ENCODE measurements at regions not wholly inside any gene's neighbourhood (a gene's known extent, or its start where the extent isn't known, plus 50 kb on each side); places are given as distances from the start of the nearest gene placed in this dataset.

DNA sequence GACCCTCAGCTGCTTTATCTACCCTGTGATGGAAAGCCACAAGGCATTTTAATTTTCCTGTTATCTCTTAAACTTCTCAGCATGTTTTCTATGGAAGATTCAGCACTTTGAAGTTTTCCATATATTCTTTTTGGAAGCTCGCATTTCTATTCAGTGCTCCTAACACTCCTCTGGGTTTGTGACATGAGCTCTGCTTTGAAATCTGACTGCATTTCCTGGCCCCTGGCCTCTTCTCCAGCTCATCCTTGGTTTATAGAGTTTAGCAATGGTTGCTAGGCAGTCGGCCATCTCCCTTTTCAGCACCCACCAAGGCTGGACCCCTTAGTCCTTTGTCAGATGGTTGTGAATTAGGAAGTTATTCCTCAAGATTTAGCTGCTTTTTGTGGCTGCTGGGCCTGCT, 150.6 kb downstream of the KCNA5 start:
- Histone ChIP-seq H3K4me3 (ENCODE audit: low read length) (no peak overlapping the region), H3K4me1 (ENCODE audit: control insufficient read depth, insufficient read depth, low read length) (no peaks in the 10 kb centered on the region), H3K36me3 (ENCODE audit: control insufficient read depth, insufficient read depth, low read length) (no peaks in the 10 kb centered on the region), H3K27ac (ENCODE audit: low read length) (no peak overlapping the region), H3K27me3 (ENCODE audit: control insufficient read depth, insufficient read depth, low read length) (no peaks in the 10 kb centered on the region), H3K9me3 (ENCODE audit: control insufficient read depth, insufficient read depth, low read length) (no peaks in the 10 kb centered on the region)
- DNase-seq (ENCODE audit: low read depth, low spot score) = no peak
- no CpG with 5 or more reads among the region's 2 CpGs for WGBS (ENCODE audit: insufficient coverage, insufficient read length)

DNA sequence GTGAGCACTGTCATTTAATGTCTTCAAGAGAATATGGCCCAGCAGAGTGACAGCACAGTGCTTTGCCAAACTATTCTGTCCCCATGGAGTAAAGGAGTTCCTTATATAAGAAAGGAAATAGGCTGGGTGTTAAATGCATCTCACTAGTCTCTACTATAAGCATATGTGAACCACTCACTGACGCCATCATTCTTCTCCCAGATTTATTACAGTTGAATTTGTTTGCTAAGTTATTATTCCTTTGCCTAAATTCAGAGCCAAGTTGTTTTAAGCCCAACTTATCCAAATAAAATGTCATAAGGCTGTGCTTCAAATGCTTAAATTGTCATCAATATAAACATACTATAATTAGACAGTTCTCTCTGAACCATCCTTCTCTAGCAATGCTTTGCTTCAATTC, 151.6 kb downstream of the KCNA5 start:
- no peak overlapping the region for H3K27ac ChIP-seq (ENCODE audit: low read length)
- no peaks in the 10 kb centered on the region for H3K27me3 ChIP-seq (ENCODE audit: control insufficient read depth, insufficient read depth, low read length)
- H3K9me3 ChIP-seq (ENCODE audit: control insufficient read depth, insufficient read depth, low read length) = no peaks in the 10 kb centered on the region
- no peak for DNase-seq (ENCODE audit: low read depth, low spot score)
- no peak overlapping the region for H3K4me3 ChIP-seq (ENCODE audit: low read length)
- no peaks in the 10 kb centered on the region for H3K4me1 ChIP-seq (ENCODE audit: control insufficient read depth, insufficient read depth, low read length)
- H3K36me3 ChIP-seq (ENCODE audit: control insufficient read depth, insufficient read depth, low read length) = no peaks in the 10 kb centered on the region
- WGBS (ENCODE audit: insufficient coverage, insufficient read length) = no CpG with 5 or more reads among the region's 1 CpG

DNA sequence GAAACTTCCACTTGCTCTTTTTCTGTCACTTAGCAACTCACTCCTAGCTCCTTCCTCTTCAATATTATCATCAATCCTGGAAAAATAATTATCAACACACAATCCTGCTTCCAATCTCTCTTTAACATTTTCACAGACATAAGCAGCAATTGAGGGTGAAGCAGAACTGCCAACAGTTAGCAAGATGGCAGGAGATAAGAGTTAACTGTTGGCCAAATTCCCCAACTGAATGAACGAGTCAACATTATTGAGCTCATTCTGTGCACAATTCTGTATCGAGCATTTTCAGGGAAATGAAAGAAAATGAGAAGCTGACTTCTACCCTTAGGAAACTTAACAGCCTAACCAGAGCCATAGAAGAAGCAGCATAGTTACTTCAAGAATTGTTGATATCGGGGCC, 152.0 kb downstream of the KCNA5 start:
- Histone ChIP-seq H3K9me3 (ENCODE audit: control insufficient read depth, insufficient read depth, low read length) (no peaks in the 10 kb centered on the region), H3K27me3 (ENCODE audit: control insufficient read depth, insufficient read depth, low read length) (no peaks in the 10 kb centered on the region), H3K4me1 (ENCODE audit: control insufficient read depth, insufficient read depth, low read length) (no peaks in the 10 kb centered on the region), H3K27ac (ENCODE audit: low read length) (no peak overlapping the region), H3K36me3 (ENCODE audit: control insufficient read depth, insufficient read depth, low read length) (no peaks in the 10 kb centered on the region), H3K4me3 (ENCODE audit: low read length) (no peak overlapping the region)
- no CpG with 5 or more reads among the region's 3 CpGs for WGBS (ENCODE audit: insufficient coverage, insufficient read length)
- DNase-seq (ENCODE audit: low read depth, low spot score) = no peak

DNA sequence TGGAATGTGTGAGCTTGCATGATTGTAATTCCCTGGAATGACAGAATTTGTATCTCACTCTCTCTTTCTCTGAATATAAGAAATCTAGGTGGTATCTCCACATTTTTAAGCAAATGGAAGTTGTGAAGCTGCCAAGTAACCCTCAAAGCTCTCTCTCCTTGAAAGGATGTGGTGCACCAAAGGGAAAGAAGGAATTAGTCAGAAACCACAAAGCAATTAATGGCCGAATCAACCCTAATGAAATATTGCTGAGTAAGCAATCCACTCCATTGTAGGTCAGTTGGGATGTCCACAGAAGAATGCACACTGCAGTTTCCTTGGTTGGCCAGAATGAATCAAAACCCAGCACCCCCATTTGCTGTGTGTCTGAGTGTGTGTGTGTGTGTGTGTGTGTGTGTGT, 153.5 kb downstream of the KCNA5 start:
- Histone ChIP-seq H3K4me1 (ENCODE audit: control insufficient read depth, insufficient read depth, low read length) (peaks cover 2% of the 10 kb centered on the region; the same call in 1 of the 2 replicates), H3K27me3 (ENCODE audit: control insufficient read depth, insufficient read depth, low read length) (no peaks in the 10 kb centered on the region), H3K9me3 (ENCODE audit: control insufficient read depth, insufficient read depth, low read length) (no peaks in the 10 kb centered on the region), H3K4me3 (ENCODE audit: low read length) (no peak overlapping the region), H3K36me3 (ENCODE audit: control insufficient read depth, insufficient read depth, low read length) (no peaks in the 10 kb centered on the region), H3K27ac (ENCODE audit: low read length) (no peak overlapping the region)
- no peak for DNase-seq (ENCODE audit: low read depth, low spot score)
- no CpG with 5 or more reads among the region's 1 CpG for WGBS (ENCODE audit: insufficient coverage, insufficient read length)

DNA sequence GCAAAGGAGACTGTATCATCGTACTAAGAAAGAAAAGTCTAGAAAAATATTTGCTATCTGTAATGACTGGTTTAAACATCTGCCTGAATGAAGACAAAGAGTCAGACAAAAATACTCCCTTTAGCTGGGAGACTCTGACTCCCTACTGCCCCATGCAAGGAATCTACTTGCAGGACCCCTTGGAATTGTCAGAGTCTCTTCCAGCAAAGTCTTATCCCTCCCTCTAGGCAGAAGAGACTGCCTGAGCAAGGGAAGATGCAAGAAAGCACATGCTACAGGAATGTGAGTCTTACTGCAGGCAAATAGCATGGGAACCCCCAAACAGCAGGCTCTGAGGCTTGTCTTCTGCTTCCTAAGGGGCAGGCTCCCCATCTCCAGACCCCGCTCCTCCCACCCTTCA, 154.0 kb downstream of the KCNA5 start:
- H3K27me3 ChIP-seq (ENCODE audit: control insufficient read depth, insufficient read depth, low read length) = no peaks in the 10 kb centered on the region
- no peaks in the 10 kb centered on the region for H3K36me3 ChIP-seq (ENCODE audit: control insufficient read depth, insufficient read depth, low read length)
- H3K9me3 ChIP-seq (ENCODE audit: control insufficient read depth, insufficient read depth, low read length) = no peaks in the 10 kb centered on the region
- DNase-seq (ENCODE audit: low read depth, low spot score) = no peak
- no CpG with 5 or more reads among the region's 2 CpGs for WGBS (ENCODE audit: insufficient coverage, insufficient read length)
- H3K4me3 ChIP-seq (ENCODE audit: low read length) = no peak overlapping the region
- no peak overlapping the region for H3K27ac ChIP-seq (ENCODE audit: low read length)
- peaks cover 2% of the 10 kb centered on the region; the same call in 1 of the 2 replicates for H3K4me1 ChIP-seq (ENCODE audit: control insufficient read depth, insufficient read depth, low read length)

DNA sequence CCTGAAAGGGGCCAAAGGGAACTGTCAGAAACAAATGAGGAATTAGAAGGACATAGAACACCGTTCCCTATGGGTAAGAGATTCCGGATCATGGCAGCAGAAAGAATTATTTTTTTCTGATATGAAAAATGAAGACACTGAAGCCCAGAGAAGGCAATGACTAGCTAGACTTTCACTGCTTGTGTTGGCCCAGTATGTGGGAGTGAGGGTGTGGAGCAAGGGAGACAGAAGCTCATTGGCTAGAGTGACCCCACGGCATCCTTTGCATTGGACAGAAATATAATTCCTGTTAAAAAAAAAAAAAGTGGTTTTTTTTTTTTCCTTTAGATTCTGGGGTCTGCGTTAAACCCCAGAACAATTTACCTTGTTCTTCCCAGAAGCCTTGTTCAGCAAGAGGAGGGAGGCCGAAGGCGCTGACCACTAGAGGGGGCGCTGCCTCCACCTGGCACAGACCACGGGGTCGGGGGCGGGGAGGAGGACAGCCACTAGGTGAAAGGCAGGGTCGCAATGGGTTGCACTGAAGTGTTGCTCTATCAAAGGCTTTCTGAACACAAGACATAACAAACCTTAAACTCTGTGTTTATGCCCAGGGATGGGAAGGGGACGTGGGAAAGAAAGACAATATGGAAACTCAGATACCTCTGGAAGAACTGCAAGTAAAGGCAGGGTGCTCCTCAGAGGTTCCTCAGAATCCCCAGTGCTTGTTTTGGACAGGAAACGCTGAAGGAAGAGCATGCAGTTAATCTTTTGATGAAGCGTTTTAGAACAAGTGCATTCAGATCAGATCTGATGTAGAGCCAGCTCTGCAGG, 156.8 kb downstream of the KCNA5 start:
- no CpG with 5 or more reads among the region's 14 CpGs for WGBS (ENCODE audit: insufficient coverage, insufficient read length)
- H3K4me1 ChIP-seq (ENCODE audit: control insufficient read depth, insufficient read depth, low read length) = peaks cover 2% of the 10 kb centered on the region; the same call in 1 of the 2 replicates
- H3K36me3 ChIP-seq (ENCODE audit: control insufficient read depth, insufficient read depth, low read length) = no peaks in the 10 kb centered on the region
- no peaks in the 10 kb centered on the region for H3K9me3 ChIP-seq (ENCODE audit: control insufficient read depth, insufficient read depth, low read length)
- H3K27me3 ChIP-seq (ENCODE audit: control insufficient read depth, insufficient read depth, low read length) = no peaks in the 10 kb centered on the region
- DNase-seq (ENCODE audit: low read depth, low spot score) = peak; percentile 57
- no peak overlapping the region for H3K4me3 ChIP-seq (ENCODE audit: low read length)
- H3K27ac ChIP-seq (ENCODE audit: low read length) = no peak overlapping the region

DNA sequence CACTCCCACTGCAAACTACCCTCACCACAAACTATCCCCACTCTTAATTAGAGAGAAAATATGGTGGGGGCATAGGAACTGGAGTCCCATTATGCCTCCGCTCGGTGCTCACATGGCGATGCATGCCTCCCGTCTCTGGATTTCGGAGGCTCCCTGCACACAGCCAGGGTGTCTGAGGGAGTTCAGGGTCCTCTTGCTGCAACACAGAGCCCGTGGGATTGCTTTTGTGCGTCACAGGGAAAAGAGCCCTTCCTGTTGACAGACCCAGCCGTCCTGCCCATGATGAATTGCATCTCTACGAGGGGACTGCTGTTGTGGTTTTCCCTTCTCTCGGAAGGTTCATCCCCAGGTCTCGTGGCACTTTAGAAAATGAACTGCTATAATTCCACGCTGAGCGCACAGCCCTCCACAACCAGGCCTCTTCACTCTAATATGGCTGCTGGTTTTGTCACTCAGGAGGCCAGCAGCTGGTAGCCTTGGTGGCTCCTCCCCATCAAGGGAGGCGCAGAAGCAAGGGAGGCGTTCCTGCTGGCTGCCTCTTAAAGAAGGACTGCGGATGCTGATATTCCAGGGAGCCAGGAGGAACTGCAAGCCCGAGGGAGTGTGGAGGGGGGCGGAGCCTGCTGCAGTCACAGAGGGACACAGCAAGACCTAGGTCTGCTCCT, 158.0 kb downstream of the KCNA5 start:
- DNase-seq (ENCODE audit: low read depth, low spot score) = no peak
- Histone ChIP-seq H3K36me3 (ENCODE audit: control insufficient read depth, insufficient read depth, low read length) (no peaks in the 10 kb centered on the region), H3K27me3 (ENCODE audit: control insufficient read depth, insufficient read depth, low read length) (no peaks in the 10 kb centered on the region), H3K9me3 (ENCODE audit: control insufficient read depth, insufficient read depth, low read length) (no peaks in the 10 kb centered on the region), H3K27ac (ENCODE audit: low read length) (no peak overlapping the region), H3K4me3 (ENCODE audit: low read length) (no peak overlapping the region), H3K4me1 (ENCODE audit: control insufficient read depth, insufficient read depth, low read length) (peaks cover 2% of the 10 kb centered on the region; the same call in 1 of the 2 replicates)
- WGBS (ENCODE audit: insufficient coverage, insufficient read length) = no CpG with 5 or more reads among the region's 18 CpGs

DNA sequence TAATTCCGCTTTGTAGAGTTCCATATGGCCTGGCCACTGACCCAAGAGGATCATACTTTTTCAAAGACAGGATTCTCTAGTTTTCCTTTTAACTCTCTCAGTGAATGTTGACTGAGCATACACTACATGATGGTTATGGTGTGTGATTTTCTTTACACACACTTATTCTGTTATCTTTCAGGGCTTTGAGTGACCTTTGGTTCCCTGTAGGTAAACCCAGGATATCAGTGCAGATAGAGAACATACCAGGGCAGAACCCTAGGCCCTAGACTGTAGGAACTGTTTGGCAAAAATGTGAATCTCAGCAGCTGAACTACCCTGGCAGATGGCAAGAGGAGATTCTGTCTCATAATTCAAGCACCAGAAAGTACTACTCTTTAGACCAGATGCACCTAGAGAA, 159.6 kb downstream of the KCNA5 start:
- H3K9me3 ChIP-seq (ENCODE audit: control insufficient read depth, insufficient read depth, low read length) = no peaks in the 10 kb centered on the region
- no peak overlapping the region for H3K4me3 ChIP-seq (ENCODE audit: low read length)
- no peak for DNase-seq (ENCODE audit: low read depth, low spot score)
- H3K27ac ChIP-seq (ENCODE audit: low read length) = no peak overlapping the region
- peaks cover 2% of the 10 kb centered on the region; the same call in 1 of the 2 replicates for H3K4me1 ChIP-seq (ENCODE audit: control insufficient read depth, insufficient read depth, low read length)
- H3K36me3 ChIP-seq (ENCODE audit: control insufficient read depth, insufficient read depth, low read length) = no peaks in the 10 kb centered on the region
- WGBS (ENCODE audit: insufficient coverage, insufficient read length) = no CpG with 5 or more reads among the region's 1 CpG
- H3K27me3 ChIP-seq (ENCODE audit: control insufficient read depth, insufficient read depth, low read length) = no peaks in the 10 kb centered on the region

DNA sequence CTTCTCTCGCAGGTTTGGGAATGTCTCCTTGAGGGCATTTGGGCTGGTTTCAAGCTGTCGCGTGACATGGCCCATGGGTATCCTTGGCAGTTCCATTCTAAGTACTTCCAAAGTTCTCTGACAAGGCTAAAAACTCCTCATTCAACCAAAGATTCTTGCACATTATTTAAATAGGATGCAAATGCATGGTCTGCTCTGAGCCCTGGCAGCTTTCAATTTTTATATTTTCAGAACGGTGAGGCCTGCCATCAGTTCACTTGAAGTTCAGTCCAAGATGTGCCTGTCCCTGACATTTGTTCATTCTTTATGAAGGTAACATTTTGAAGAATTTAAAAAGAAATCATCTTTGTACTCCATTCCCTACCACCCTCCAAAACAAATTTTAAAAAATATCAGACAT, 160.0 kb downstream of the KCNA5 start:
- Histone ChIP-seq H3K36me3 (ENCODE audit: control insufficient read depth, insufficient read depth, low read length) (no peaks in the 10 kb centered on the region), H3K27ac (ENCODE audit: low read length) (no peak overlapping the region), H3K9me3 (ENCODE audit: control insufficient read depth, insufficient read depth, low read length) (no peaks in the 10 kb centered on the region), H3K4me1 (ENCODE audit: control insufficient read depth, insufficient read depth, low read length) (peaks cover 2% of the 10 kb centered on the region; the same call in 1 of the 2 replicates), H3K27me3 (ENCODE audit: control insufficient read depth, insufficient read depth, low read length) (no peaks in the 10 kb centered on the region), H3K4me3 (ENCODE audit: low read length) (no peak overlapping the region)
- no CpG with 5 or more reads among the region's 4 CpGs for WGBS (ENCODE audit: insufficient coverage, insufficient read length)
- DNase-seq (ENCODE audit: low read depth, low spot score) = no peak

DNA sequence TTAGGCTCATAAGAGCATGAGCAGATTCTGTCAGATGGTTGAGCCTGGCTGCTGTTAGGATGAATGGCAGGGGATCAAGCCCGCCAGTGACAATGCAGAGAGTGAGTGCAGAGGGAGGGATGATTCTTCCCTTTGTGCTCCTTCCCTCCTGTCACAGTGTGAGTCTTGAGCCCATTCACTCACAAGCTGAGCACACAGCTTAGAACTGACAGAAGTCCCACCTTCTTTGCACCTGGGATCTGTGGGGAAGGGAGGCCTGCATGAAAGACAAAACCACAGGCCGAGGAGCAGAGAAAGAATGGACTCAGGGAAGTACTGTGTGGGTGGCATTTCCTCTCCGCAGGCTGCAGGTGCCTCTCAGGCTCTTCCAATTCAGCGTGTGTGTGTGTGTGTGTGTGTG, 160.6 kb downstream of the KCNA5 start:
- H3K27ac ChIP-seq (ENCODE audit: low read length) = no peak overlapping the region
- H3K4me3 ChIP-seq (ENCODE audit: low read length) = no peak overlapping the region
- peak; percentile 54 for DNase-seq (ENCODE audit: low read depth, low spot score)
- WGBS (ENCODE audit: insufficient coverage, insufficient read length) = no CpG with 5 or more reads among the region's 4 CpGs
- no peaks in the 10 kb centered on the region for H3K36me3 ChIP-seq (ENCODE audit: control insufficient read depth, insufficient read depth, low read length)
- peaks cover 2% of the 10 kb centered on the region; the same call in 1 of the 2 replicates for H3K4me1 ChIP-seq (ENCODE audit: control insufficient read depth, insufficient read depth, low read length)
- H3K27me3 ChIP-seq (ENCODE audit: control insufficient read depth, insufficient read depth, low read length) = no peaks in the 10 kb centered on the region
- no peaks in the 10 kb centered on the region for H3K9me3 ChIP-seq (ENCODE audit: control insufficient read depth, insufficient read depth, low read length)

Data from iPS DF 6.9 (cell line).